ENCODE measurements at regions not wholly inside any gene's neighbourhood (a gene's known extent, or its start where the extent isn't known, plus 50 kb on each side); places are given as distances from the start of the nearest gene placed in this dataset.
"Not testable (repeated sequence)": the region's sequence is repeated elsewhere in the genome, so short reads cannot be mapped to it uniquely, and the experiment has no call there.

- H3K4me3 ChIP-seq (ENCODE audit: low read length in 2 of 2) = no peak overlapping the region
- ChIA-PET CTCF (ENCODE audit: partially characterized antibody) (no interaction called here), POLR2A (ENCODE audit: partially characterized antibody) (no interaction called here)
- Mint-ChIP-seq H3K9me3 (peaks cover 1 to 20% (median 7%) of the 10 kb centered on the region in 8 donors), H3K27ac (no peak overlapping the region), H3K4me1 (no peaks in the 10 kb centered on the region), H3K36me3 (no peaks in the 10 kb centered on the region), H3K4me3 (no peak overlapping the region), H3K27me3 (no peaks in the 10 kb centered on the region)
- no peaks in the 10 kb centered on the region for H3K4me1 ChIP-seq (ENCODE audit: insufficient read depth, low read length)
- H3K27ac ChIP-seq (ENCODE audit: low read depth, low read length) = no peak overlapping the region
- no peak for DNase-seq
- intact Hi-C loops (cut with micrococcal nuclease) = no loop called here
- H3K36me3 ChIP-seq (ENCODE audit: insufficient read depth, low read length) = no peaks in the 10 kb centered on the region
- H3K9me3 ChIP-seq (ENCODE audit: control insufficient read depth in 1 of 2, low read length in 2 of 2) = no peaks in the 10 kb centered on the region
- H3K27me3 ChIP-seq (ENCODE audit: insufficient read depth, low read length) = no peaks in the 10 kb centered on the region
Observed at GRCh38 chr6:55100686-55101085, 73.6 kb upstream of the HCRTR2 start.

DNA sequence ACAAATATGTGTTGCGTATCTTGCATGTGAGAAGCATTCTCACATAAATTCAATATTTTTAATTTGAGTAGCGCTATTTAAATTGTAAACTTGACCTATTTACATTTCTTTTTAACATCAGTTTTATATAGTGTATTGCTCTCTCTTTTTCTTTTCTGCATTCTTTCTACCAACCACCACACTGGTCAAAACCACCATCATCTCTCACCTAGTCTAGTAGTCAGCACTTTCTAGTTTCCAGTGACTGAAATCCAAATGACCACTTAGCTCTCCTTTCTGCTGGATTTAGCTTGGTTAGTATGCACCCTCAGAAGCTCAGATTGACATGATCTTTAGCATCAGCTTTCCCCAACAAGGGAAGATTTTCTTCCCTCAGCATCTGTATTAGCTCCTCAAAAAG lies 73.2 kb upstream of the HCRTR2 start:
- Mint-ChIP-seq H3K4me1 (no peaks in the 10 kb centered on the region), H3K27ac (no peak overlapping the region), H3K36me3 (no peaks in the 10 kb centered on the region), H3K4me3 (no peak overlapping the region), H3K27me3 (no peaks in the 10 kb centered on the region), H3K9me3 (peaks cover 0 to 19% (median 6%) of the 10 kb centered on the region in 8 donors)
- Histone ChIP-seq H3K36me3 (ENCODE audit: insufficient read depth, low read length) (no peaks in the 10 kb centered on the region), H3K4me1 (ENCODE audit: insufficient read depth, low read length) (no peaks in the 10 kb centered on the region), H3K27ac (ENCODE audit: low read depth, low read length) (no peak overlapping the region), H3K9me3 (ENCODE audit: control insufficient read depth in 1 of 2, low read length in 2 of 2) (no peaks in the 10 kb centered on the region), H3K4me3 (ENCODE audit: low read length in 2 of 2) (no peak overlapping the region), H3K27me3 (ENCODE audit: insufficient read depth, low read length) (no peaks in the 10 kb centered on the region)
- no peak for DNase-seq
- POLR2A ChIA-PET (ENCODE audit: partially characterized antibody) = no interaction called here
- intact Hi-C loops (cut with micrococcal nuclease) = no loop called here
- CTCF ChIA-PET (ENCODE audit: partially characterized antibody) = no interaction called here

GRCh38 chr6:55108134-55109130 lies 65.9 kb upstream of the HCRTR2 start:
- no peak overlapping the region for H3K4me3 ChIP-seq (ENCODE audit: low read length in 2 of 2)
- H3K27me3 ChIP-seq (ENCODE audit: insufficient read depth, low read length) = no peaks in the 10 kb centered on the region
- no peaks in the 10 kb centered on the region for H3K4me1 ChIP-seq (ENCODE audit: insufficient read depth, low read length)
- no peaks in the 10 kb centered on the region for H3K9me3 ChIP-seq (ENCODE audit: control insufficient read depth in 1 of 2, low read length in 2 of 2)
- H3K9me3 Mint-ChIP-seq = peaks cover 4 to 37% (median 14%) of the 10 kb centered on the region in 8 donors
- no peak overlapping the region for H3K27ac Mint-ChIP-seq
- H3K4me1 Mint-ChIP-seq = no peaks in the 10 kb centered on the region
- H3K36me3 Mint-ChIP-seq = no peaks in the 10 kb centered on the region
- no peak overlapping the region for H3K4me3 Mint-ChIP-seq
- intact Hi-C loops (cut with micrococcal nuclease) = no loop called here
- DNase-seq = no peak
- no peak overlapping the region for H3K27ac ChIP-seq (ENCODE audit: low read depth, low read length)
- ChIA-PET CTCF (ENCODE audit: partially characterized antibody) (no interaction called here), POLR2A (ENCODE audit: partially characterized antibody) (no interaction called here)
- H3K27me3 Mint-ChIP-seq = no peaks in the 10 kb centered on the region
- H3K36me3 ChIP-seq (ENCODE audit: insufficient read depth, low read length) = no peaks in the 10 kb centered on the region

DNA sequence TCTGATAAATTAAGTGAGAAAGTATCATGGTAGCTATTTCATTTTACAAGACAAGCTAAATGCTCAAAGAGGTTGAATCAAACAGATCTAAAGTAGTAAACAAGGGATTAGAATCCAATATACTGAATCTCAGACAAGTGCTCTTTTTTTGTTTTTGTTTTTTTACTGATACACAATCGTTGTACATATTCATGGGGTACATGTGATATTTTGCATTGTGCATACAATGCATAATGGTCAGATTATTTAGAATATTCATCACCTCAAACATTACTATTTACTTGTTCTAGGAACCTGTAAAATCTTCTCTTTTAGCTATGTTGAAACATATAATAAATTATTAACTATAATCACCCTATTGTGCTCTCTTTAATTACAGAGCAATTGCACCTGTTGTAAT lies 57.0 kb upstream of the HCRTR2 start:
- H3K27me3 ChIP-seq (ENCODE audit: insufficient read depth, low read length) = no peaks in the 10 kb centered on the region
- no peak for DNase-seq
- no peak overlapping the region for H3K27ac ChIP-seq (ENCODE audit: low read depth, low read length)
- no peak overlapping the region for H3K4me3 ChIP-seq (ENCODE audit: low read length in 2 of 2)
- no peaks in the 10 kb centered on the region for H3K36me3 ChIP-seq (ENCODE audit: insufficient read depth, low read length)
- no peaks in the 10 kb centered on the region for H3K9me3 ChIP-seq (ENCODE audit: control insufficient read depth in 1 of 2, low read length in 2 of 2)
- Mint-ChIP-seq H3K27me3 (no peaks in the 10 kb centered on the region), H3K27ac (no peak overlapping the region), H3K4me1 (no peaks in the 10 kb centered on the region), H3K4me3 (no peak overlapping the region), H3K9me3 (peaks cover 0 to 23% (median 17%) of the 10 kb centered on the region in 8 donors), H3K36me3 (no peaks in the 10 kb centered on the region)
- ChIA-PET POLR2A (ENCODE audit: partially characterized antibody) (no interaction called here), CTCF (ENCODE audit: partially characterized antibody) (no interaction called here)
- intact Hi-C loops (cut with micrococcal nuclease) = no loop called here
- H3K4me1 ChIP-seq (ENCODE audit: insufficient read depth, low read length) = no peaks in the 10 kb centered on the region

GRCh38 chr6:55124241-55124640 lies 50.1 kb upstream of the HCRTR2 start:
- H3K4me3 ChIP-seq (ENCODE audit: low read length in 2 of 2); CTCF ChIA-PET (ENCODE audit: partially characterized antibody); H3K4me1 Mint-ChIP-seq; H3K27ac Mint-ChIP-seq; DNase-seq; H3K9me3 ChIP-seq (ENCODE audit: control insufficient read depth in 1 of 2, low read length in 2 of 2); H3K27me3 ChIP-seq (ENCODE audit: insufficient read depth, low read length); H3K4me1 ChIP-seq (ENCODE audit: insufficient read depth, low read length); intact Hi-C loops (cut with micrococcal nuclease); H3K27me3 Mint-ChIP-seq; H3K27ac ChIP-seq (ENCODE audit: low read depth, low read length); H3K36me3 Mint-ChIP-seq; H3K36me3 ChIP-seq (ENCODE audit: insufficient read depth, low read length); POLR2A ChIA-PET (ENCODE audit: partially characterized antibody); H3K4me3 Mint-ChIP-seq: not testable (repeated sequence)
- H3K9me3 Mint-ChIP-seq = peaks cover 2 to 62% (median 27%) of the 10 kb centered on the region in 8 donors
